GM13976 (cell line): ENCODE measurements at regions not wholly inside any gene's neighbourhood (a gene's known extent, or its start where the extent isn't known, plus 50 kb on each side); places are given as distances from the start of the nearest gene placed in this dataset.

Experiments
- DNase-seq: peaks from one replicate; pipeline ENCODE4 v3.0.0; 2012; ENCODE audit warnings: low spot score
- CTCF ChIP-seq: IDR thresholded peaks from 2 replicates; pipeline ENCODE4 v1.5.1; 2012; ENCODE audit warnings: borderline replicate concordance, mild to moderate bottlenecking; ENCODE audit not compliant: insufficient read depth; ENCODE audit errors: extremely low read depth, missing control alignments, control extremely low read depth
- in situ Hi-C: fragments of 300-500 bp; cut with MboI; formaldehyde crosslinking; loops from one replicate; pipeline ENCODE4 v1.12.0; 2022; ENCODE audit warnings: low sequenced_read_pairs, mixed read lengths, inconsistent platforms; ENCODE audit not compliant: unreplicated experiment

GRCh38 chr17:72416905-72417304, 296.1 kb downstream of the SOX9 start:
- in situ Hi-C loops: no loop called here
- no peak for TF ChIP-seq CTCF
- no peak for DNase-seq

GRCh38 chr17:72417627-72418026, 296.8 kb downstream of the SOX9 start:
- in situ Hi-C loops: no loop called here
- DNase-seq: no peak
- TF ChIP-seq CTCF: no peak

- TF ChIP-seq CTCF: peak; percentile 35
- in situ Hi-C loops: loop anchor here (10.0 kb wide), 1 partner anchor 395 kb away; no protein-coding TSS in a partner anchor
- peak; percentile 81 for DNase-seq
Measured at GRCh38 chr17:72419866-72420774, 299.3 kb downstream of the SOX9 start.

GRCh38 chr17:72420775-72421127, 299.9 kb downstream of the SOX9 start:
- no peak for TF ChIP-seq CTCF
- in situ Hi-C loops: loop anchor here (10.0 kb wide), 1 partner anchor 396 kb away; no protein-coding TSS in a partner anchor
- no peak for DNase-seq

GRCh38 chr17:72421128-72422092, 300.6 kb downstream of the SOX9 start:
- peak; percentile 78 for DNase-seq
- in situ Hi-C loops: loop anchor here (10.0 kb wide), 1 partner anchor 397 kb away; no protein-coding TSS in a partner anchor
- TF ChIP-seq CTCF: no peak

- no peak for TF ChIP-seq CTCF
- DNase-seq: no peak
- in situ Hi-C loops: loop anchor here (10.0 kb wide), 1 partner anchor 397 kb away; no protein-coding TSS in a partner anchor
Measured at GRCh38 chr17:72422204-72422504, 301.3 kb downstream of the SOX9 start.
